ENCODE measurements at regions not wholly inside any gene's neighbourhood (a gene's known extent, or its start where the extent isn't known, plus 50 kb on each side); places are given as distances from the start of the nearest gene placed in this dataset.

- Histone ChIP-seq H2AFZ (no peak overlapping the region), H3K36me3 (ENCODE audit: control insufficient read depth, insufficient read depth, low read length) (no peaks in the 10 kb centered on the region), H3K9ac (no peak overlapping the region), H3K27me3 (ENCODE audit: control insufficient read depth, insufficient read depth, low read length) (no peaks in the 10 kb centered on the region), H3K79me2 (no peaks in the 10 kb centered on the region), H3K9me3 (ENCODE audit: control insufficient read depth, low read length) (no peaks in the 10 kb centered on the region), H3K4me2 (ENCODE audit: low read length) (no peak overlapping the region), H3K4me3 (ENCODE audit: low read depth, low read length) (no peak overlapping the region), H3K27ac (no peak overlapping the region), H3K4me1 (no peaks in the 10 kb centered on the region)
- TF ChIP-seq CTCF (IDR thresholded peaks at IDR 0.05), result no peak
Observed at GRCh38 chr4:121510341-121510874, 129.6 kb upstream of the QRFPR start.

GRCh38 chr4:121485190-121485804 is 104.5 kb upstream of the QRFPR start:
- no peaks in the 10 kb centered on the region for H3K4me1 ChIP-seq
- no peaks in the 10 kb centered on the region for H3K79me2 ChIP-seq
- no peak overlapping the region for H3K9ac ChIP-seq
- no peak overlapping the region for H2AFZ ChIP-seq
- H3K36me3 ChIP-seq (ENCODE audit: control insufficient read depth, insufficient read depth, low read length), result no peaks in the 10 kb centered on the region
- H3K4me2 ChIP-seq (ENCODE audit: low read length), result no peak overlapping the region
- no peak for TF ChIP-seq CTCF (IDR thresholded peaks at IDR 0.05)
- no peak overlapping the region for H3K4me3 ChIP-seq (ENCODE audit: low read depth, low read length)
- H3K27me3 ChIP-seq (ENCODE audit: control insufficient read depth, insufficient read depth, low read length), result no peaks in the 10 kb centered on the region
- H3K27ac ChIP-seq, result no peak overlapping the region
- H3K9me3 ChIP-seq (ENCODE audit: control insufficient read depth, low read length), result no peaks in the 10 kb centered on the region

- H3K79me2 ChIP-seq, result no peaks in the 10 kb centered on the region
- no peak overlapping the region for H3K9ac ChIP-seq
- no peak overlapping the region for H3K4me2 ChIP-seq (ENCODE audit: low read length)
- H3K27ac ChIP-seq, result no peak overlapping the region
- H3K9me3 ChIP-seq (ENCODE audit: control insufficient read depth, low read length), result no peaks in the 10 kb centered on the region
- no peaks in the 10 kb centered on the region for H3K27me3 ChIP-seq (ENCODE audit: control insufficient read depth, insufficient read depth, low read length)
- no peak overlapping the region for H2AFZ ChIP-seq
- no peak overlapping the region for H3K4me3 ChIP-seq (ENCODE audit: low read depth, low read length)
- no peak for TF ChIP-seq CTCF (IDR thresholded peaks at IDR 0.05)
- no peaks in the 10 kb centered on the region for H3K36me3 ChIP-seq (ENCODE audit: control insufficient read depth, insufficient read depth, low read length)
- no peaks in the 10 kb centered on the region for H3K4me1 ChIP-seq
Observed at GRCh38 chr4:121484633-121485032, 103.8 kb upstream of the QRFPR start.

- no peak overlapping the region for H3K4me2 ChIP-seq (ENCODE audit: low read length)
- no peaks in the 10 kb centered on the region for H3K27me3 ChIP-seq (ENCODE audit: control insufficient read depth, insufficient read depth, low read length)
- no peak overlapping the region for H2AFZ ChIP-seq
- no peaks in the 10 kb centered on the region for H3K4me1 ChIP-seq
- H3K36me3 ChIP-seq (ENCODE audit: control insufficient read depth, insufficient read depth, low read length), result no peaks in the 10 kb centered on the region
- H3K4me3 ChIP-seq (ENCODE audit: low read depth, low read length), result no peak overlapping the region
- no peaks in the 10 kb centered on the region for H3K9me3 ChIP-seq (ENCODE audit: control insufficient read depth, low read length)
- no peak overlapping the region for H3K27ac ChIP-seq
- no peak overlapping the region for H3K9ac ChIP-seq
- H3K79me2 ChIP-seq, result no peaks in the 10 kb centered on the region
- no peak for TF ChIP-seq CTCF (IDR thresholded peaks at IDR 0.05)
Observed at GRCh38 chr4:121479808-121480207, 99.0 kb upstream of the QRFPR start.

- H3K4me3 ChIP-seq (ENCODE audit: low read depth, low read length), result no peak overlapping the region
- no peaks in the 10 kb centered on the region for H3K27me3 ChIP-seq (ENCODE audit: control insufficient read depth, insufficient read depth, low read length)
- no peak overlapping the region for H3K9ac ChIP-seq
- no peaks in the 10 kb centered on the region for H3K79me2 ChIP-seq
- no peaks in the 10 kb centered on the region for H3K4me1 ChIP-seq
- TF ChIP-seq CTCF (IDR thresholded peaks at IDR 0.05), result no peak
- H3K27ac ChIP-seq, result no peak overlapping the region
- H3K36me3 ChIP-seq (ENCODE audit: control insufficient read depth, insufficient read depth, low read length), result no peaks in the 10 kb centered on the region
- H2AFZ ChIP-seq, result no peak overlapping the region
- no peak overlapping the region for H3K4me2 ChIP-seq (ENCODE audit: low read length)
- H3K9me3 ChIP-seq (ENCODE audit: control insufficient read depth, low read length), result no peaks in the 10 kb centered on the region
Observed at GRCh38 chr4:121477480-121477879, 96.7 kb upstream of the QRFPR start.

Data from parathyroid adenoma (tissue), 2 donors.